GM19397 (cell line): ENCODE measurements at regions not wholly inside any gene's neighbourhood (a gene's known extent, or its start where the extent isn't known, plus 50 kb on each side); places are given as distances from the start of the nearest gene placed in this dataset.
"Not testable (repeated sequence)": the region's sequence is repeated elsewhere in the genome, so short reads cannot be mapped to it uniquely, and the experiment has no call there.

ENCODE experiments used
- ATAC-seq: cut with Tn5 transposase; IDR thresholded peaks from one replicate; pipeline ENCODE4 v1.9.1; 2021; ENCODE audit warnings: mild to moderate bottlenecking, moderate library complexity; ENCODE audit not compliant: unreplicated experiment

DNA sequence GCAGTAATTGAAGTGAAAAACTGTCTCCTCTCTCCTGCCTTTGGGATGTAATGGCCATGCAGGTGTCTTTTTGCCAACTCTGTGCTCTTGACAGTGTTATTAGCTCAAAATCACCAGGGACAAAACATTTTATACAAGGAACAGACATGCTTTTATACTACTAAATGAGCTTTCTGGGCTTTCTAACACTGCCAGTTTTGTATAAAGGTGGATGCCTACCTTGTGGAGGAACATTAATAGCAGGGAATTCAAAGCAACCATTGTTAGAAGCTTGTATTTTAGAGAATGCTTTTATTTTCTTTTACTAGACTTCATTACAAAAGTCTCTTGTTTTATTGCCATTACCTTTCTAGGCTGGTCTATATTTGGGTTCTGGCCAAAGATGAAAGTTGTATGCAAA, 54.7 kb upstream of the ARSJ start:
- no peak for ATAC-seq

DNA sequence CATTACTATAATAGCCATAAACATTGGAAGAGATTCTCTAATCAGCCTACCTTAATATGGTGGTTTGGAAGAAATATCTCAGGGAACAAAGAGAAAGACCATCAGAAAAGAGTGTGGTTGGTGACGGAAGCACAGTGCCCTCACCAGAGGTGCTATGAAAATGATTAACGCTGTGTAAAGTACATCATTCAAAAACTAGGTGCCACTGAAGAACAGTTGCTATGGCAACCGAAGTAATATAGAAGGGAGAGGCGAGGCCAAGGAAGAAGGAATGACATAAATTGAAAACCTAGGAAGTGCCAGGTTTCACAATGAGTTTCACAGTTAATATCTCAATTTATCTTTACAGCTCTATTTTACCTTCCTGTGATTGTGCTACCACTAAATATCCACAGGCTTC, 57.0 kb upstream of the ARSJ start:
- ATAC-seq: no peak

DNA sequence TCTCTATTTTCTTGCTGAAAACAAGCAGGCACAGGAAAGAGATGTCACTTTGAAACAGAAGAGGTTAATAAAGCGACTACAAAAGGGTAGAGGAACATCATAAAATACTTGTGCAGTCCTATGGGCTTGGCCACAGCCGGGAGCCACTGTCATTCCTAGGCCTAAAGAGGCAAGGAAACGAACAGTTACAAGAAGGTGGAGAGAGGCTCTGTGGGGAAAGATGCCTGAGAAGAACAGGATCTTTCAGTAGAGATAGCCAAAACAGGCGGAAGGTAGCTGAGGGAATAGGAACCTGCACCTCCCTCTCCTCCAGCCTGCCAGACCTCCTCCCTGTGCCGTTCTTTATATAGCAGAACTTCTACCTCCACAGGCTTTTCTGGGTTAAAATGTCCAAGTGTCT, 57.4 kb upstream of the ARSJ start:
- no peak for ATAC-seq

DNA sequence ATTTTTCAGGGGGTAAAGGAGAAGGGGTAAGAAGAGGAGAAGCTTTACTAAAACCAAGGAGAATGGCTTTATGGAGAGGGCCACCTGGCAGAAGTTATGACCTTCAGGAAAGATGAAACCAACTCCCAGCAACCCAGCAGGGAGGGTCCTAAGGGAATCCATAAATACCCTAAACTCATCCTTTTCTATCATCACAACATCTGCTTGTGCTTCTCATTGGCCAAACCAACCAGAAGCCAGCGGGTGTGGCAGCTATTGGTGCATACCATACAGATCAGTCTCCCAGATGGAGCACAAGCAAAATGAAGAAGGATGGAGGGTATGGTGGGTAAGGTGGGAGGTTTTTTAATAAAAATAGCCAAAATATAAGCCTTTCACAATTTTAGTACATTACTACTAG, 58.5 kb upstream of the ARSJ start:
- ATAC-seq: no peak

DNA sequence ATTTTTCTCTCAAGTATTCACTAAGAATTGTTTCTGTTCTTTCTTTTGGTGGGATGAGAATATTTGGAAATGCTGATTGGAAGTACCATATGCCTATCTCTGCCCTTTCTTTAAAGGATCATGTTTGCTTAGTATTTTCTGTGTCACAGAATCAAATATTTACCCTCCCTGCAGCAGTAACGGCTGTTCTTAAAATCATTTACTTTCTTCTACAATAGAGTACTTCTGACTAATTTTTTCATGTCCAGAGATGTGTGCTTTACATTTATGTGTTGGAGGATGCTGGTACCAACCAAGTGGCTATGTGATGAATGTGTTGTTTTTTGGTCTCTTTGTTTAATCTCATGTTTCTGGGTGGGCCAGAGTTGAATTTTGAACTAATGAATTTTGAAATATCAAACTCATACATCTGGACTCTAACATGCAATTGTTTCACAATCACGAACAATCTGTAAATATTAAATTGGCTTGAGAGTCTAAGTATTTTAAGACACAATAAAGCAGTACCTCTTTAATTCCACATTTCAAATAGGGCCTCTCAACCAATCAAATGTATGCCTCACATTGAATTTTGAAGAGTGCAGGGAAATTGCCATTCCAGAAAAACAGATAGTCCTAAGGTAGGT, 59.4 kb upstream of the ARSJ start:
- no peak for ATAC-seq

DNA sequence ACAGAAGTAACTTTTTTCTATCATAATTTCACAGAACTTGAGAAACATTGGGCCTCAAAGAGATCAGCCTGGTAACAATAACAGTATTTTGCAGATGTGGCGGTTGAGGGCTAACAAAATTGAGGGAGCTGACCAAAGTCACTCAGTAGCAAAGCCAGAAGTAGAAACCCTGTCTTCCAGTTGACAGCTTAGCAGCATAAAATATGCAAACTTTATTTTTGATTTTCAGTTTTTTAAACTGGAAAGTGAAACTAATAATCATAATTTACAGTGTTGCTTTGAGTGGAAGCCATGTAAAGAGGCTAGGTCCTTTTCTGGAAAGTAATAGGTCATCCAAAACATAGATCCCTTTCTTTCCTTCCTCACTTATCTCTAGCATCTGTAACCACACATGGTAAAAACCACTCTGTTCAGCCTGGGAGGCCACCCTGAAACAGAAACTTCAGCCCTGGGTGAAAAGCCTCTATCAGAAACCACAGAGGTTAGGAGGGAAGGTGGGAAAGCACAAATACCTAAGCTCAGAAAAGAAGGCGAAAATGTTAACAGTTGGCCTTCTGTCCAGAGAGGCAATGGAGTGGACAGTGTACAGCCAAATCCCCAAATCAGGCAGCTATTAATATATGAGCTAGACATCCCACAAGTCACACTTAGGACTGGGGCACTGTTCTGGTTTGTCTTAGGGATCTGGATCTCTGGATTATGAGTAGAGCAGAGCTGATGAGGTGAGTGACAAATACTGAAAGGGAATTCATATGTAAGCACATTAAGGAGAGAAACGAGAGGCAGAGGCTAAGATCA, 61.1 kb upstream of the ARSJ start:
- ATAC-seq: peak; percentile 94

DNA sequence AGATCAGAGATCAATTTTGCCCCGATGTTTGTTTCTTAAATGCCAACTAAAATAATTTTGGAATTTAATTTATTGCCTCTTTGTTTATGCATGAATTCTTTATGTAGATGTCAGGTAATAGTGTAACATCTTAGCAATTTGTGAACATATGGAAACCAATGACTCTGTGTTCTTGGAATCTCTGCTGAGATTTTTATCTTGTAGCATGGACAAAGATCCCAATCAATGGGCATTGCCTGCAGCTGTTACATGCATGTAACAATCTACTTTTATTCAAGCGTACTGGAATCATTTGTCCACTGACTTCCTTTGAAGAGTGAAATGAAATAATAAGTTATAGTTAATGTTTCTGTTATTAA, 61.6 kb upstream of the ARSJ start:
- ATAC-seq: no peak

DNA sequence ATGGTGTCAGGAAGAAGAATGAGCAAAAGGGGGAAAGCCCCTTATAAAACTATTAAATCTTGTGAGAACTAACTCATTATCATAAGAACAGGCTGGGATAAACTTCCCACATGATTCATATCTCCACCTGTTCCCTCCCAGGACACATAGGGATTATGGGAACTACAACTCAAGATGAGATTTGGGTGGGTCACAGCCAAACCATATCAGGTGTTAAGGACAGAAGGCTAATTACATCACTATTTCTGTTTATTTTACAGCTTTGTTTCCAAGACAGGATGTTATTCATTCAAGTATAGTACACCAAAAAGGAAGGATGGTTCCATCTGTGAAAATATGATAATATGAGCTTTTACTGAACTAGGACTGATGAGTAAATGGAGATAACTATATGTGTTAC, 63.7 kb upstream of the ARSJ start:
- no peak for ATAC-seq

DNA sequence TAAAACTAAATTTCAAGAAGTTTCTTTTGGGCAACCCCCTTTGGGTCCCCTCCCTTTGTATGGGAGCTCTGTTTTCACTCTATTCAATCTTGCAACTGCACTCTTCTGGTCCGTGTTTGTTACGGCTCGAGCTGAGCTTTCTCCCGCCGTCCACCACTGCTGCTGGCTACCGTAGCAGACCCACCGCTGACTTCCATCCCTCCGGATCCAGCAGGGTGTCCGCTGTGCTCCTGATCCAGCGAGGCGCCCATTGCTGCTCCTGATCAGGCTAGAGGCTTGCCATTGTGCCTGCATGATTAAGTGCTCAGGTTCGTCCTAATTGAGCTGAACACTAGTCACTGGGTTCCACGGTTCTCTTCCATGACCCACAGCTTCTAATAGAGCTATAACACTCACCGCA, 64.9 kb upstream of the ARSJ start:
- not testable (repeated sequence) for ATAC-seq

DNA sequence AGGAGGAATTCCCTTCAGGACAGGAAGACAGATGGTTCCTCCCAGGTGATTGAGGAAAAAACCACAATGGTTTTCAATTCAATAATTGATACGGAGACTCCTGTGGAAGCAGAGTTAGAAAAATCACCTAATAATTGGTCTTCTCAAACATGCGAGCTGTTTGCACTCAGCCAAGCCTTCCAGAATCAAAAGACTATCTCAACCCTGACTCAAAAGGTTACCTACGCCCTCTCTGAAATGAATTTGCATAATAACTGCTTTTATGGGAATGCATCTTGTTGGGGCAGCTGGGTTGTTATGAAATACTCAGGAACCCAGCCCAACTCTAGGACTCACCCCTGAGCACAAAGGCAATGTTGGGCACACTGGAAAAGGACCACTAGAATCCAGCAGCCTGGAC, 66.9 kb upstream of the ARSJ start:
- no peak for ATAC-seq

DNA sequence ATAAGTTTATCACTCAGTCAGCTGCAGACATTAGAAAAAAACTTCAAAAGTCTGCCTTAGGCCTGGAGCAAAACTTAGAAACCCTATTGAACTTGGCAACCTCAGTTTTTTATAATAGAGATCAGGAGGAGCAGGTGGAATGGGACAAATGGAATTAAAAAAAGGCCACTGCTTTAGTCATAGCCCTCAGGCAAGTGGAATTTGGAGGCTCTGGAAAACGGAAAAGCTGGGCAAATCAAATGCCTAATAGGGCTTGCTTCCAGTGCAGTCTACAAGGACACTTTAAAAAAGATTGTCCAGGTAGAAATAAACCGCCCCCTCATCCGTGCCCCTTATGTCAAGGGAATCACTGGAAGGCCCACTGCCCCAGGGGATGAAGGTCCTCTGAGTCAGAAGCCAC, 68.7 kb upstream of the ARSJ start:
- not testable (repeated sequence) for ATAC-seq

DNA sequence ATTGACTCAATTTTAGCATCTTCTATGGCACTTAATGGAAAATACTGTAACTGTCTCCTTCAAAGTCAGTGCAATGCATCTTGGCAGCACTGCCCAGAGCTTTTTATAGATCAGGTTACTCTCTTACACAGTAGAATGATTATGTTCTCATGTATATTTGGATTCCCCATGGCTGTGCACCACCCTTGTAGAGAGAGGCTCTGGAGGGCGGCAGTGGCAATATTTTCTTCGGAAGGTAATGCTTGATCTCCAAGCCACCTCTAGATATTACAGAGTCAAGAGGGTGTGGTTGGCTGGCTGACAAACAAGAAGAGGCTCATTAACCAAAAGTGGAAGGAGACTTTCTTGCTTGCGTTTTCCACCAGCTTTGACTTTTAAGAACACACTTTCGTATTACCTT, 72.8 kb upstream of the ARSJ start:
- no peak for ATAC-seq

DNA sequence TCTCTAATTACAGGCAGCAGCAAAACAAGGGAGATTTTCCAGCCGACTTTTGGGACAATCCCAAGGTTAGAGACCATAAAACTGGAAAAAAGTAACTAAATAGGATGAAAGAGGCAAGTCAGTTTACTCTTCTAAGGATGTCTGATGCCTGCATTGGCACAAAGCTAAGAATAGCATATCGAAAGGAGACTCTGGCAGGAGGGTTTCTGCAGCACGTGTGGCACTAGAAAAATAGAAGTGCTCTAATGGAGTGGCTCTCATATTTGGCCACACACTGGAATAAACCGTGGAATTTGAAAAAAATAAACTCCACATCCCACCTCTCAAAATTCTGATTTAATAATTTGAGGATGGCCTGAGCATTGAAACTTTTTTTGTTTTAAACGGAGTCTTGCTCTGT, 77.2 kb upstream of the ARSJ start:
- no peak for ATAC-seq

DNA sequence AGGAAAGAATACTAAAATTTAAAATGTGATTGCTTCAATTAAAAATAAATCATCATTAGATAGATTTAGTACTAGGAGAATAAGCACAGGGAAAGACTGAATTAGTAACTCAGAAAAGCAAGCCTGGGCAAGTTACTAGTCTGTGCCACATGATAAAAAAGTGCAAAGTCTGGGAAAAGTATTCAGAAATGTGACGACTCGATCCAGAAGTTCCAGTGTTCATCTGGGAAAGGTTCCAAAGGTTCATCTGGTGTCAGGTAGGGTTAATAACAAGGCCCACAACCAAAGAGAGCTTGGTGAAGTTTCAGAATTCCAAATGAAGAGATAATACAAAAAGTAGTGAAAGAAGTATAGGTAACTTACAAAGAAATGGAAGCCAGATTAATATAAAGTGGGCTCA, 78.3 kb upstream of the ARSJ start:
- no peak for ATAC-seq

DNA sequence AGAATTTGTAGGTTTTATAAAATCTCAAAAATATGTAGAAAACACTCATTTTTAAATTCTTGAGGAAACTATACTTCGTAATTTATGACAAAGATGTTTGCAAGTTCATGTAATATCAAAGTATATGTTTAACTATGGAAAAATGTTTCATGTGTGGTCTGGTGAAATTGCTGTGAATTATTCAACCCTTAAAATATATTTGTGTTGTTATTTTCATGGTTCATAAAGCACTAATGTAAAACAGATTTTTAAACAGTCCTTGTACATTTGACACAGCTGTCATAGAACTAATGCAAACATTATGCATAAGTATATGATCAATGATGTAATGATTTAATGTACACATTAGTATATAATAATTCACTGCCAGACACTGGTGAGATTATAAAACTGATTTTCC, 83.1 kb upstream of the ARSJ start:
- no peak for ATAC-seq

DNA sequence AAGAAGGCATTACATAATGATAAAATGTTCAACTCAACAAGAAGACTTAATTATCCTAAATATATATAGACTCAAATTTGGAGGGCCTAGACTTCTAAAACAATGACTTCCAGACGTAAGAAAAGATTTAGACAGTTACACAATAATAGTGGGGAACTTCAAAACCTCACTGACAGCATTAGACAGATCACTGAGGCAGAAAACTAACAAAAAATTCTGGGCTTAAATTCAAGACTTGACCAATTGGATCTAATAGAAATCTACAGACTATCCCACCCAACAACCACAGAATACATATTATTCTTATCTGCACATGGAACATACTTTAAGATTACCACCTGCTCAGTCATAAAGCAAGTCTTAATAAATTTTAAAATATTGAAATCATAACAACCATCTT, 93.3 kb upstream of the ARSJ start:
- ATAC-seq: no peak

DNA sequence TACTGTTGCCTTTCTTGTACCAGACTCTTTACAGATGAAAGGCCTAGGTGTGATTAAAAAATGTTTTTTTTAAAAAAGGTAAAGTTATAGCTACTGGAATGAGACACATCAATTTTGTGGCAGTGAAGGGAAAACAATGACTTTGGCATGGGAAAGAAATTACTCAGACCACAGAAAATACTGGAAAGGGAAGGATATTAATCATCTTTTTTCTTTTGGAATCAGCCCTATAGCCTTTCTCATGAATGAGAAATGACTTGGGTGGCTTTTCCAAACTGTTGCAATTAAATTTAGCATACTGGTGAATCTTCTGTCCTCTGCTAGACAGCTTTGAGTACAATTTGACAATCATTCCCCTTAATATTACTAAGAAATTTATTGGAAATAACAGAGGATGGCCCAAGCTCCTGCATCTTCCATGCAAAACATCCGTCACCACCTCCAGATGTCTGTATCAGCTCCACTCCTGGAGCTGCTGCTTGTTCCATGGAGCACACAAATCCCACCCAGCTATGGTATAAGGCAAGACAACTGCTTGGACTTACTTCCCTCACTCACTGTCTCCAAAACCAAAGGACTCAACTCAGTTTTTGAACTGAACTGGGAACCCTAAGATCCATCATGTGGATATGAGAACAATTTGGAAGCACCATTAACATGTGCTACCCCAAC, 97.6 kb upstream of the ARSJ start:
- ATAC-seq: no peak

DNA sequence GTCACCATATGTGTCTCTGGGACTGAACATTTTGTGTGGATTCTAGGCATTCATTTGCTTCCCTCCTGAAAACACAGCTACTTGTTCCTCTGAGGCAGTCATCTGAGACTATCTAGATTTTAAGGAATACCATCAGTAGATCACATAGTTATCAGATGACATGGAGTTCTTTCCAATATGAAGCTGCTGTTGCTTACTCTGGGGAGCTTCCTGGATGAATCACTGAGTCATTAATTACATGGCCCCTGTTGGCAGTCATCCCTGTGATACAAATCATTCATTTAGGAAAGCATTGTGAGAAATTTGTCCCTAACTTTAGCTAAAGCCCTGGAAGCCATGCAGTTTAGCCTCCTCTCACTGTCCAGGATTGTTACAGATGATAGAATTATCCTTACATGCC, 98.2 kb upstream of the ARSJ start:
- no peak for ATAC-seq

DNA sequence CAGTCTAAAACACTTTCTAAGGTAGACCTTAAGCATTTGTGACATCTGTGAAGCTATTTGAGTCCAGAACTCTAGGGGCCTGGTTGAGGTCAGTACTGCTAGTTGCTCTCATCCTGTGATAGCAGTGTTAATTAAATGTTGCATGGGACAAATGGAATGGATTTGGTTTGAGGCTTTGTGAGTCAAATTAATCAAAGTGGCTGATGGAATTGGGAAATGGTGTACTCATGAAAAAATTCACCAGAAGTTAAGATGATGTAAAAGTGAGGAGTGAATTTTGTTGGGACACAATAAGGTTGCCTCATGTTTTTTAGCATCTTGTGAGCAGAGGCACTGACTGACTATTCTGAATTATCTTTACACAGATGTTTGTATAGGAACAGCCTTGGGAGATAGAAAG, 99.2 kb upstream of the ARSJ start:
- no peak for ATAC-seq

DNA sequence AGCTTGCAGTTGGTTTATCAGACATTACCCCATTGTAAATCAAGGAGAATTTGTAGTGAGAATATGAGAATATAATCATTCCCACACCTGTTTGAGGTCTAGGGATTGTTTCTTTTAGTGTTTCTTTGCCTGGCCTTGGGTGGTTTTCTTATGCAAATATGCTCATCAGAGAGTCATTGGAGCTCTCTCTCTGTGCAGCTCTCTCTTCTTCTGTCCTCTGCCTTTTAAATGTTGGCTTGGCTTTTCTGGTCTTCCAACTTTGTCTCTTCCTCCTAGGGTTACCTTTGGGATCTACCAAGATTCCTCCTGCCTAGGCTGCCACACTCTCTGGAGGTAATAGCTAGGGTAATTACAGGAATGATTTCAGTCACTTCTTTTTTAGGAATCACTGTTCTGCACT, 102.3 kb upstream of the ARSJ start:
- ATAC-seq: no peak

DNA sequence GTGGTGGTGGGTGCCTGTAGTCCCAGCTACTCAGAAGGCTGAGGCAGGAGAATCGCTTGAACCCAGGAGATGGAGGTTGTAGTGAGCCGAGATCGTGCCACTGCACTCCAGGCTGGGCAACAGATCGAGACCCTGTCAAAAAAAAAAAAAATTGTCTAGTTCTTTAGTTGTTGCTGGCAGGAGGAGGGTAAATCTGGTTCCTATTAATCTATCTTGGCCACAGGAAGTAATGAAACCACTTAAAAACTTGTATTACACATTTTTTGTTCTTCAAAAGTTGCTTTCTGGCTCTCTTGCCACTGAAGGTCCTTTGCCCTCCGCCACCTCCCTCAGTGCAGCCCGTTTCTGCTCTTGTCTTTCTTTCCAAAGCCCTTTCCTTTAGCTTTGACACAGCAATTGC, 102.9 kb upstream of the ARSJ start:
- no peak for ATAC-seq

DNA sequence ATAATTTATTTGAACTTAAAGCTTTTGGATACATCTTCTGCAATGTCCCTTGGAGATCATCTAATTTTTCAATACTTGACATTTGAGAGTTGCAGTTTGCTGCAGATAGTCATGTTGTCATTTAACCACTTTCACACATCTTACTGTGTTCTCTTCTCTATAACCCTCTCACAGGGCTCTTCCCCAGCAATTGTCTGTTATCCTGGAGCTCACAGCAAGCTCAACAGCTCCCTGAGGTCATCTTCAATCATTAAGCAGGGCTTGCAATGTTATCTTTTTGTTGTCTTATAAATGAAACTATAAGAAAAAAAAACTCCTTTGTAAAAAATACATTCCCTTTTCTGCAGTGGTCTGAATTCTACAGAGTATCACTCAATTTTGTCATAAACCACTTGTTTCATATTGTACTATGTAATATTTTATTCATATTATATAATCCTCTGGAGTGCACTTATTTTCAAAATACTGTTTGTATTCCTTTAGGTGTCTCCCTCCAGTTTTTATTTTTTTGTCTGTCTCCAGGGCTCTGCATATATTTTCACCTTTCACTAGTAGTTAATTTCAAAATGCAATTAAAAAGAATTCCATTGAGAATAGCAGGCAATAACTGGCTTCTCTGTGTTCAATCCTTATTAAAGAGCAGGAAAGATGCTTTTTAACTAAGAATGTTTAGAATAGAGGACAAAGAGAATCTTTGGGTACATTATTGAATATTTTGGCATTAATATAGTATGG, 106.3 kb upstream of the ARSJ start:
- no peak for ATAC-seq
